ENCODE measurements at regions not wholly inside any gene's neighbourhood (a gene's known extent, or its start where the extent isn't known, plus 50 kb on each side); places are given as distances from the start of the nearest gene placed in this dataset.
A peak's percentile ranks its signal among the peaks of the same experiment; 100 is the strongest.

DNA sequence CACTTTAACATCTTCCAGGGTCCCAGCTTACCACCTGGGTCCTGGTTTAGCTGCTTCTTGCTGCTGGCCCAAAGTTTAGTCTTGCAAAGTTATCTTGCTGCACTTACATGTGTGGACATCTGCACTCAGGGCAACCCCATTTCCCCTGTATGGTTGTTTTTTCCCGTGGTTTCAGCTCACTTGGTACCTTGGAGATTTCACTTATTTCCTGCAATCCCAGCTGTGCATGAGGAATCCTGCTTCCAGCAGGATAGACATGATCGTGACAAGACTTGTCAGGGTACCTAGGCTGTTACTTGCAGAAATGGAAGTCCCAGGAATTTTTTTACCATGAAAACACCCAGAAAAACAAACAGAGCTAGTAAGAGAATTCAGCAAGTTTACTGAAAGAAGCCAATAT is 95.9 kb upstream of the LEP start:
- peaks cover 23% of the 10 kb centered on the region for H3K27me3 Mint-ChIP-seq (ENCODE audit: insufficient read depth, unreplicated experiment)
- no peak overlapping the region for H3K4me3 Mint-ChIP-seq (ENCODE audit: unreplicated experiment)
- intact Hi-C loops (cut with micrococcal nuclease), result no loop called here
- BruUV-seq (replicated peaks), result no TSS peak
- H3K27ac Mint-ChIP-seq (ENCODE audit: low read depth, unreplicated experiment), result no peak overlapping the region
- ChIA-PET POLR2A (interaction anchor here (1.6 kb wide), 1 partner anchor 23 kb away, joined by 3 read pairs; no protein-coding TSS in a partner anchor), CTCF (interaction anchor here (0.6 to 3.4 kb wide), 5 partner anchors 9 to 64 kb away, joined by 3 to 24 read pairs (median 3); no protein-coding TSS in a partner anchor)
- DNase-seq (ENCODE audit: unreplicated experiment), result no peak
- TF ChIP-seq, protein P1, sequence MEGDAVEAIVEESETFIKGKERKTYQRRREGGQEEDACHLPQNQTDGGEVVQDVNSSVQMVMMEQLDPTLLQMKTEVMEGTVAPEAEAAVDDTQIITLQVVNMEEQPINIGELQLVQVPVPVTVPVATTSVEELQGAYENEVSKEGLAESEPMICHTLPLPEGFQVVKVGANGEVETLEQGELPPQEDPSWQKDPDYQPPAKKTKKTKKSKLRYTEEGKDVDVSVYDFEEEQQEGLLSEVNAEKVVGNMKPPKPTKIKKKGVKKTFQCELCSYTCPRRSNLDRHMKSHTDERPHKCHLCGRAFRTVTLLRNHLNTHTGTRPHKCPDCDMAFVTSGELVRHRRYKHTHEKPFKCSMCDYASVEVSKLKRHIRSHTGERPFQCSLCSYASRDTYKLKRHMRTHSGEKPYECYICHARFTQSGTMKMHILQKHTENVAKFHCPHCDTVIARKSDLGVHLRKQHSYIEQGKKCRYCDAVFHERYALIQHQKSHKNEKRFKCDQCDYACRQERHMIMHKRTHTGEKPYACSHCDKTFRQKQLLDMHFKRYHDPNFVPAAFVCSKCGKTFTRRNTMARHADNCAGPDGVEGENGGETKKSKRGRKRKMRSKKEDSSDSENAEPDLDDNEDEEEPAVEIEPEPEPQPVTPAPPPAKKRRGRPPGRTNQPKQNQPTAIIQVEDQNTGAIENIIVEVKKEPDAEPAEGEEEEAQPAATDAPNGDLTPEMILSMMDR (IDR thresholded peaks at IDR 0.05; ENCODE audit: unreplicated experiment), result no peak
- H3K36me3 Mint-ChIP-seq (ENCODE audit: insufficient read depth, unreplicated experiment), result no peaks in the 10 kb centered on the region
- peaks cover 10% of the 10 kb centered on the region for H3K4me1 Mint-ChIP-seq (ENCODE audit: insufficient read depth, unreplicated experiment)
- H3K9me3 Mint-ChIP-seq (ENCODE audit: unreplicated experiment), result no peaks in the 10 kb centered on the region

DNA sequence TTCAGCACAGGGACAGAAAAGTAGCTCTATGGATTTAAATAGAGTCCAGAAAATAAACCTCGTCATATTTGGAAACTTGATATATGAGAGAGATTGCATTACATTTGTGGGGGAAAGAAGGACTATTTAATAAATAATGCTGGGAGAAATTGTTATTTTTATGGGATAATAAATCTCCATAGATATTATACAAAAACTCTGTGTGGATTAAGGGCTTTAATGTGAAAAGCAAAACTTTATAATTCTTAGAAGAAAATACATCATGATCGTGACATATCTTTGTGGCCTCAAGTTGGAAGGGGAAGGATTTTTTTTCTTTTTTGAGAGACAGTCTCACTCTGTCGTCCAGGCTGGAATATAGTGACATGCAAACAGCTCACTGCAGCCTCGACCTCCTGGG is 95.0 kb upstream of the LEP start:
- Mint-ChIP-seq H3K36me3 (ENCODE audit: insufficient read depth, unreplicated experiment) (no peaks in the 10 kb centered on the region), H3K9me3 (ENCODE audit: unreplicated experiment) (no peaks in the 10 kb centered on the region), H3K27me3 (ENCODE audit: insufficient read depth, unreplicated experiment) (peaks cover 27% of the 10 kb centered on the region), H3K4me3 (ENCODE audit: unreplicated experiment) (no peak overlapping the region), H3K27ac (ENCODE audit: low read depth, unreplicated experiment) (no peak overlapping the region), H3K4me1 (ENCODE audit: insufficient read depth, unreplicated experiment) (peaks cover 10% of the 10 kb centered on the region)
- ChIA-PET POLR2A (interaction anchor here (0.6 to 1.6 kb wide), 3 partner anchors 13 to 502 kb away, joined by 3 read pairs; no protein-coding TSS in a partner anchor), CTCF (interaction anchor here (0.6 to 3.4 kb wide), 3 partner anchors 10 to 779 kb away, joined by 4 to 24 read pairs (median 19); no protein-coding TSS in a partner anchor)
- DNase-seq (ENCODE audit: unreplicated experiment), result no peak
- TF ChIP-seq, protein P1 (IDR thresholded peaks at IDR 0.05; ENCODE audit: unreplicated experiment), result no peak
- intact Hi-C loops (cut with micrococcal nuclease), result no loop called here
- BruUV-seq (replicated peaks), result no TSS peak

DNA sequence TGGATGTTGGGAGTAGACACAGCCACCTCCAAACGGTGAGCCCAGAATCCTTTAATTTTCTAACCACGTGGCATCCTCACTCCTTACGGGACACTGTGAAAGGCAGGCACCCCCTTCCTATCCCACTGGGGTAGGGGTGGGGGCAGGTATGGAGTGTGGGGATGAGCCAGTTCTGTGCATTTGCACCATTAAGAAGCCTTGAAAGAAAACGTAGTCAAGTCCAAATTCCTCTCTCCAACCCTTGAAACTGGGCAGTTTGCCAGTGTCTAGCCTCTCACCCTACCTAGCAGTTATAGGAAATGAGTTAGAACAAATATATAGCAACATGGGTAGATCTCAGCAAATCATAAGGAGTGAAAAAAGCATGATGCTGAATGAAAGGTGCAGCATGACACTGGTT is 92.4 kb upstream of the LEP start:
- BruUV-seq (replicated peaks), result no TSS peak
- Mint-ChIP-seq H3K36me3 (ENCODE audit: insufficient read depth, unreplicated experiment) (no peaks in the 10 kb centered on the region), H3K4me3 (ENCODE audit: unreplicated experiment) (no peak overlapping the region), H3K27ac (ENCODE audit: low read depth, unreplicated experiment) (no peak overlapping the region), H3K27me3 (ENCODE audit: insufficient read depth, unreplicated experiment) (peaks cover 30% of the 10 kb centered on the region), H3K9me3 (ENCODE audit: unreplicated experiment) (no peaks in the 10 kb centered on the region), H3K4me1 (ENCODE audit: insufficient read depth, unreplicated experiment) (peaks cover 10% of the 10 kb centered on the region)
- ChIA-PET CTCF (interaction anchor here (1.4 kb wide), 1 partner anchor 61 kb away, joined by 4 read pairs; no protein-coding TSS in a partner anchor), POLR2A (no interaction called here)
- TF ChIP-seq, protein P1 (IDR thresholded peaks at IDR 0.05; ENCODE audit: unreplicated experiment), result no peak
- peak; percentile 58 for DNase-seq (ENCODE audit: unreplicated experiment)
- intact Hi-C loops (cut with micrococcal nuclease), result no loop called here

DNA sequence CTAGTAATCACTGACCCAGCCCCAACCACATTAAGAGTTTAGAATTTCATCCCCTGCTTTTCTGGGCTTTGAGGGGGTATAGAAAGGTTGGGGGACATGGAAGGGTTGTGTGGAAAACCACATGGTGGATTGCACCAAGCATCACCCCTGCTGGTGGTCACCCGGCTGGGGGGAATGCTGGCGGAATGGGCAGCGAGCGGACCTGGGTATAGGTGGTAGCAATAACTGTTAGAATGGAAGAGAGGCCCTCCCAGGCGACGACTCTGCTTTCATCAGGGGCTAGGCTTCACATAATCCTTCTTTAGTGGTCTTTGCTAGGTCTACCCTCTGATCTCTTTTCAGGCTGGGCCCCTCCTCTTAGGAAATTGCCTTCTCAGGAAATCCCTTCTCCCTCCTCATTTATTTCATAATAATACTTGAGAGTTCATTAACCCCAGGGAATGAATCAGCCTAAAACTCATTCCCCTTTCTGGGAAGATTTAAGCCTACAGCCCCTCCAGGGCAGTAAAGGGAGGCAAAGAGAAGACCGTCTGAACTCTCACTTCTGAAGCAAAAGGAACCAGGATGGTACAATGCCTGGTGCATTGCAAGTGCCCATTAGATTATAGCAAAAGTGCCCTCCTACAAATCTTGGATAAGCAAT is 90.7 kb upstream of the LEP start:
- H3K4me1 Mint-ChIP-seq (ENCODE audit: insufficient read depth, unreplicated experiment), result peaks cover 7% of the 10 kb centered on the region
- ChIA-PET POLR2A (no interaction called here), CTCF (no interaction called here)
- H3K27me3 Mint-ChIP-seq (ENCODE audit: insufficient read depth, unreplicated experiment), result peaks cover 30% of the 10 kb centered on the region
- H3K4me3 Mint-ChIP-seq (ENCODE audit: unreplicated experiment), result no peak overlapping the region
- no peak for DNase-seq (ENCODE audit: unreplicated experiment)
- intact Hi-C loops (cut with micrococcal nuclease), result no loop called here
- H3K9me3 Mint-ChIP-seq (ENCODE audit: unreplicated experiment), result no peaks in the 10 kb centered on the region
- TF ChIP-seq, protein P1 (IDR thresholded peaks at IDR 0.05; ENCODE audit: unreplicated experiment), result no peak
- H3K27ac Mint-ChIP-seq (ENCODE audit: low read depth, unreplicated experiment), result no peak overlapping the region
- no peaks in the 10 kb centered on the region for H3K36me3 Mint-ChIP-seq (ENCODE audit: insufficient read depth, unreplicated experiment)
- BruUV-seq (replicated peaks), result no TSS peak
